Dermis blood vessel endothelial cell (primary cell): ENCODE measurements at regions not wholly inside any gene's neighbourhood (a gene's known extent, or its start where the extent isn't known, plus 50 kb on each side); places are given as distances from the start of the nearest gene placed in this dataset.

Experiments
- DNase-seq: peaks from one replicate; pipeline ENCODE4 v3.0.0; 2010

- DNase-seq, result no peak
These were observed 619.9 kb downstream of the AACS start for GRCh38 chr12:125684968-125685790.

GRCh38 chr12:125685915-125686314, 620.7 kb downstream of the AACS start:
- DNase-seq, result no peak

- no peak for DNase-seq
These were observed 622.2 kb downstream of the AACS start for GRCh38 chr12:125687403-125687802.

GRCh38 chr12:125687820-125688219, 622.6 kb downstream of the AACS start:
- no peak for DNase-seq

- DNase-seq, result no peak
These were observed 623.0 kb downstream of the AACS start for GRCh38 chr12:125688223-125688622.

- no peak for DNase-seq
These were observed 623.6 kb downstream of the AACS start for GRCh38 chr12:125688881-125689280.

GRCh38 chr12:125689576-125690410, 624.6 kb downstream of the AACS start:
- no peak for DNase-seq

- no peak for DNase-seq
These were observed 625.6 kb downstream of the AACS start for GRCh38 chr12:125690841-125691240.

GRCh38 chr12:125696054-125696453, 630.8 kb downstream of the AACS start:
- no peak for DNase-seq

GRCh38 chr12:125704803-125705202, 639.6 kb downstream of the AACS start:
- no peak for DNase-seq

- DNase-seq, result no peak
These were observed 655.7 kb downstream of the AACS start for GRCh38 chr12:125720961-125721360.

- no peak for DNase-seq
These were observed 668.9 kb downstream of the AACS start for GRCh38 chr12:125734137-125734536.

GRCh38 chr12:125738211-125738610, 673.0 kb downstream of the AACS start:
- no peak for DNase-seq

GRCh38 chr12:125742413-125742812, 677.2 kb downstream of the AACS start:
- no peak for DNase-seq

- no peak for DNase-seq
These were observed 679.0 kb downstream of the AACS start for GRCh38 chr12:125744201-125744600.

- DNase-seq, result no peak
These were observed 690.3 kb downstream of the AACS start for GRCh38 chr12:125755512-125755911.

- no peak for DNase-seq
These were observed 700.9 kb downstream of the AACS start for GRCh38 chr12:125766091-125766490.

GRCh38 chr12:125772403-125772802, 707.2 kb downstream of the AACS start:
- no peak for DNase-seq

- DNase-seq, result no peak
These were observed 707.9 kb downstream of the AACS start for GRCh38 chr12:125773033-125773640.

- DNase-seq, result no peak
These were observed 710.3 kb downstream of the AACS start for GRCh38 chr12:125775507-125775906.

- no peak for DNase-seq
These were observed 711.0 kb downstream of the AACS start for GRCh38 chr12:125776212-125776611.

GRCh38 chr12:125786143-125786542, 720.9 kb downstream of the AACS start:
- no peak for DNase-seq

- no peak for DNase-seq
These were observed 729.2 kb downstream of the AACS start for GRCh38 chr12:125794401-125794800.
